Fibroblast of lung (primary cell): ENCODE measurements at regions not wholly inside any gene's neighbourhood (a gene's known extent, or its start where the extent isn't known, plus 50 kb on each side); places are given as distances from the start of the nearest gene placed in this dataset.
"Not testable (repeated sequence)": the region's sequence is repeated elsewhere in the genome, so short reads cannot be mapped to it uniquely, and the experiment has no call there.

Source experiments
- CTCF ChIP-seq, 2 donors: IDR thresholded peaks in 1 of 2; conservative IDR thresholded peaks in 1 of 2; 1 replicate in 1 of 2; 2 replicates in 1 of 2; pipeline ENCODE4 v1.5.1; 2011 to 2012; ENCODE audit warnings: low read length in 2 of 2, control low read depth in 1 of 2, inconsistent platforms in 1 of 2, low read depth in 1 of 2, mild to moderate bottlenecking in 1 of 2
- EZH2 ChIP-seq: IDR thresholded peaks from 2 replicates; pipeline ENCODE4 v1.5.1; 2012; ENCODE audit warnings: low read length, control low read depth, mild to moderate bottlenecking; ENCODE audit errors: missing control alignments

GRCh38 chr20:40878099-40878498, 150.5 kb upstream of the TOP1 start:
- TF ChIP-seq CTCF (conservative IDR thresholded peaks at IDR 0.05 in 1 of 2, IDR thresholded peaks at IDR 0.05 in 1 of 2; ENCODE audit: low read depth in 1 of 2, low read length in 2 of 2); EZH2: not testable (repeated sequence)
